HepG2 (cell line): ENCODE measurements at regions not wholly inside any gene's neighbourhood (a gene's known extent, or its start where the extent isn't known, plus 50 kb on each side); places are given as distances from the start of the nearest gene placed in this dataset.

Experiments
- ATF6 ChIP-seq: sonication (generic); formaldehyde crosslinking; conservative IDR thresholded peaks from 2 replicates; pipeline ENCODE4 v1.4.0; 2020; ENCODE audit warnings: missing genetic modification reagents
- CC2D1A ChIP-seq: sonication (generic); formaldehyde crosslinking; IDR thresholded peaks from 2 replicates; pipeline ENCODE4 v1.8.1; 2023; ENCODE audit warnings: mild to moderate bottlenecking, missing genetic modification reagents
- CCDC6 ChIP-seq: sonication (generic); formaldehyde crosslinking; IDR thresholded peaks from 2 replicates; pipeline ENCODE4 v1.8.1; 2022; ENCODE audit warnings: mild to moderate bottlenecking, missing genetic modification reagents, moderate library complexity
- CENPBD1 ChIP-seq: sonication (generic); formaldehyde crosslinking; IDR thresholded peaks from 2 replicates; pipeline ENCODE4 v1.8.0; 2022; ENCODE audit warnings: missing genetic modification reagents, low read depth, mild to moderate bottlenecking, borderline replicate concordance
- CSRNP1 ChIP-seq: sonication (generic); formaldehyde crosslinking; IDR thresholded peaks from 2 replicates; pipeline ENCODE4 v1.8.1; 2023; ENCODE audit warnings: mild to moderate bottlenecking, missing genetic modification reagents
- NR2F6 ChIP-seq, 2 experiments: IDR thresholded peaks; 2 replicates each; pipeline ENCODE4 v1.6.1; 2016; ENCODE audit warnings: antibody characterized with exemption in 1 of 2, mild to moderate bottlenecking in 1 of 2
- PATZ1 ChIP-seq: sonication (generic); formaldehyde crosslinking; IDR thresholded peaks from 2 replicates; pipeline ENCODE4 v1.4.0; 2020; ENCODE audit warnings: missing genetic modification reagents
- SIN3B ChIP-seq: fragments of 150-350 bp; IDR thresholded peaks from 2 replicates; pipeline ENCODE4 v1.6.1; 2014; ENCODE audit warnings: low read length
- TCF7L2 ChIP-seq: IDR thresholded peaks from 2 replicates; pipeline ENCODE4 v1.6.1; 2011; ENCODE audit warnings: mild to moderate bottlenecking, low read depth, low read length, moderate library complexity
- TIGD3 ChIP-seq: sonication (generic); formaldehyde crosslinking; IDR thresholded peaks from 2 replicates; pipeline ENCODE4 v1.5.1; 2020; ENCODE audit warnings: mild to moderate bottlenecking, missing genetic modification reagents, borderline replicate concordance
- ZNF10 ChIP-seq: sonication (generic); formaldehyde crosslinking; IDR thresholded peaks from 2 replicates; pipeline ENCODE4 v1.4.0; 2020; ENCODE audit warnings: mild to moderate bottlenecking, low read depth, missing genetic modification reagents, borderline replicate concordance

GRCh38 chrX:20451929-20452328 is 185.2 kb upstream of the RPS6KA3 start (continued):
- TF ChIP-seq ATF6 (no peak), PATZ1 (no peak), CC2D1A (CRISPR knock-in tag) (no peak), NR2F6 (IDR thresholded peaks at IDR 0.05) (no peak), NR2F6 (CRISPR knock-in tag; IDR thresholded peaks at IDR 0.05) (no peak), TCF7L2 (no peak), ZNF10 (CRISPR knock-in tag) (no peak), TIGD3 (no peak), CSRNP1 (CRISPR knock-in tag) (no peak), CENPBD1 (CRISPR knock-in tag) (no peak), SIN3B (no peak), CCDC6 (CRISPR knock-in tag) (no peak)
- TF ChIP-seq, all 625 proteins: peak for 0
